Stomach (tissue), 4 donors: ENCODE measurements at regions not wholly inside any gene's neighbourhood (a gene's known extent, or its start where the extent isn't known, plus 50 kb on each side); places are given as distances from the start of the nearest gene placed in this dataset.

Experiments used
- CTCF ChIP-seq, 7 experiments: fragments of 450-650 bp in 4 of 7; fragments of 200-600 bp in 3 of 7; sonication (generic) in 3 of 7; IDR thresholded peaks; one replicate each; pipeline ENCODE4 v1.5.1; 2016 to 2019; ENCODE audit warnings: antibody characterized with exemption in 7 of 7, control low read depth in 2 of 7, mild to moderate bottlenecking in 1 of 7
- EP300 ChIP-seq: sonication (generic); formaldehyde crosslinking; IDR thresholded peaks from one replicate; pipeline ENCODE4 v1.6.1; 2017; ENCODE audit warnings: antibody characterized with exemption
- POLR2A ChIP-seq, 4 donors: fragments of 450-650 bp; IDR thresholded peaks; one replicate each; pipeline ENCODE4 v1.6.1; 2016; ENCODE audit warnings: antibody characterized with exemption in 4 of 4, control low read depth in 2 of 4, mild to moderate bottlenecking in 1 of 4, moderate library complexity in 1 of 4

GRCh38 chr3:181561139-181562031 is 150.3 kb upstream of the SOX2 start:
- no peak for TF ChIP-seq CTCF (IDR thresholded peaks at IDR 0.05)
- TF ChIP-seq EP300 = no peak
- no peak for TF ChIP-seq POLR2A (IDR thresholded peaks at IDR 0.05)
